ENCODE measurements at regions not wholly inside any gene's neighbourhood (a gene's known extent, or its start where the extent isn't known, plus 50 kb on each side); places are given as distances from the start of the nearest gene placed in this dataset.
"Not testable (repeated sequence)": the region's sequence is repeated elsewhere in the genome, so short reads cannot be mapped to it uniquely, and the experiment has no call there.

DNA sequence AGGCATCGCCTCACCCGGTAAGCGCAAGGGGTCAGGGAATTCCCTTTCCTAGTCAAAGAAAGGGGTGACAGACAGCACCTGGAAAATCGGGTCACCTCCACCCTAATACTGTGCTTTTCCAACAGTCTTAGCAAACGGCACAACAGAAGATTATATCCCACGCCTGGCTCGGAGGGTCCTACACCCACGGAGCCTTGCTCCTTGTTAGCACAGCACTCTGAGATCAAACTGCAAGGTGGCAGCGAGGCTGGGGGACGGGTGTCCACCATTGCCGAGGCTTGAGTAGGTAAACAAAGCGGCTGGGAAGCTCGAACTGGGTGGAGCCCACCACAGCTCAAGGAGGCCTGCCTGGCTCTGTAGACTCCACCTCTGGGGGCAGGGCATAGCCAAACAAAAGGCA lies 315.6 kb downstream of the LTN1 start:
- H3K9me3 Mint-ChIP-seq; H3K27me3 Mint-ChIP-seq; H3K4me1 Mint-ChIP-seq; H3K4me3 Mint-ChIP-seq; H3K36me3 Mint-ChIP-seq; H3K27ac Mint-ChIP-seq; DNase-seq (ENCODE audit: low spot score in 2 of 2); ATAC-seq (ENCODE audit: low read depth): not testable (repeated sequence)

DNA sequence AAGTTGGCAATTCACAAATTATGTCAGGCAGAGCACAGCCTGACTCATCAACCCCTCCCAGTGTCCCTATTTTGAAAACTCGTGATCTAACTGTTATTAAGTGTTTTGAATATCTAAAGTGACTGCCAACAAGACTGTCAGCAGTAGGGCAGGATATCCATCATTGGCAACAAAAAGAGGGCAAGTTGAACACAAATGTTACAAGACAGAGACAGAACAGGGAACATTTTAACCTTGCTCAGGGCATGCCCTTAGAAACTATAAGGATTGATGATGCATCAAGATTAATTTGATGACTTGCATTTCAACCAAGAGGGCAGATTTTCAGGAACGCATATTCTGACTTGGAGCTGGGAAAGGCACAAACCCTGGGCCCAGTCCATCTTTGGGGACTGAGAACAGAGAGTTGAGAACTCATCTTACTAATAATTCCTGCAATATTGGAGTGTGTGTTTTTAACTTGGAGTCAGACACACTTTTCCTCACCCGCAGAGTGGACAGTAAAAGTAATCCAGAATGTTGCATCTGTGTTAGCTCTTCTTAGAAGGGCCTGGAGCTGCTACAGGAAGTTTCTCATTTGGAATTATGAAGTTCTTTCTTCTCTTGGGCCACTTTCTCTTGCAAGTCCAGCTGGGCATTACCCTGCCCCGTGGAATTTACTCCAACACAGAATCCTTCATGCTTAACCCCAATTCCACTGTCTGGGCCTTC lies 317.2 kb downstream of the LTN1 start:
- peaks cover 8% of the 10 kb centered on the region for H3K36me3 Mint-ChIP-seq
- no peak for DNase-seq (ENCODE audit: low spot score in 2 of 2)
- peaks cover 9% of the 10 kb centered on the region for H3K9me3 Mint-ChIP-seq
- no peak for ATAC-seq (ENCODE audit: low read depth)
- H3K27ac Mint-ChIP-seq: no peak overlapping the region
- peaks cover 4% of the 10 kb centered on the region for H3K4me1 Mint-ChIP-seq
- no peak overlapping the region for H3K4me3 Mint-ChIP-seq
- H3K27me3 Mint-ChIP-seq: no peaks in the 10 kb centered on the region

DNA sequence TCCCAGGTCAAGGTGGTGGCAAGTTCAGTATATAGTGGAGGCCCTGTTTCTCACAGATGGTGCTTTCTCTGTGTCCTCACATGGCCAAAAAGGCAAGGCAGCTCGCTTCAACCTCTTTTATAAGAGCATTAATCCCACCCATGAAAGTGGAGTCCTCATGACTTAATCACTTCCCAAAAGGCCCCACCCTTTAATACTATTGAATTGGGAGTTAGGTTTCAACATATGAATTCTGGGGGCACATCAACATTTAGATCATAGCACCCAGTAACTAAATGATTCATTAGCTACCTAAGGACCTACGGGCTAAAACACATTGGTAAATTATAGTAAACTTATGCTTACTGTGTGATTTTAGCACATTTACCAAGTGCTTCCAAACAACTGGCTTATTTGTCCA lies 317.9 kb downstream of the LTN1 start:
- no peak overlapping the region for H3K27ac Mint-ChIP-seq
- peaks cover 4% of the 10 kb centered on the region for H3K4me1 Mint-ChIP-seq
- peaks cover 5% of the 10 kb centered on the region for H3K36me3 Mint-ChIP-seq
- no peak overlapping the region for H3K4me3 Mint-ChIP-seq
- no peaks in the 10 kb centered on the region for H3K27me3 Mint-ChIP-seq
- DNase-seq (ENCODE audit: low spot score in 2 of 2) (no peak), ATAC-seq (ENCODE audit: low read depth) (no peak)
- H3K9me3 Mint-ChIP-seq: peaks cover 7% of the 10 kb centered on the region

DNA sequence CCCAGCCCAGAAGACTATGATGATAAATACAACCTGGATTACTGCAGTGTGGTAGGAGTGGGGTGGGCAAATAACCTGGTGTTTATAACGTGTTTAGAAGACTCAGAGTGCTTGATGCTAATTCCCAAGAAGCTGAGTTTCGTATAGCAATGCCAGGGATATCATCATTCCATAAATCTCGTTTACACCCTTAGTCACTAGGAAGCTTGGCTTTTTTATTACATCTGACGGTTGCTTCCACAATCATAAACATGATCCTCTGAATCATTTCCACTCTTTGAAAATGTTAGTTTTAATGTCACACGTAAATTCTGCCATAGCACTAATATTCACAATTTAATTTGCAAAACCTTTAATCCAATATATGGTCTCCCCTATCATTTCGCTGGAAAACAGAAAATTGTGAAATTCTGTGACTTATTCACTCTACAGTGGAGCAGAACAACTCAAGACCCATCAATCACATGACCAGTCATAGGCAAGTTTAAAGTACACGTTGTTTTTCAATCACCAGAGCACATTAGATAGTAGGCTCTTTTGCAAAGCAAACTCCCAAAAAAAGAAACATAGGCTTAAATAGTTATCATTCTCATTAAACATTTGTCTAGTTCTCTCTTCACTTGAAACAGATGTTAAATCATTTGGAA lies 321.0 kb downstream of the LTN1 start:
- Mint-ChIP-seq H3K9me3 (peaks cover 7% of the 10 kb centered on the region), H3K4me1 (peaks cover 4% of the 10 kb centered on the region), H3K27me3 (peaks cover 2% of the 10 kb centered on the region), H3K4me3 (no peak overlapping the region), H3K36me3 (peaks cover 5% of the 10 kb centered on the region), H3K27ac (no peak overlapping the region)
- DNase-seq (ENCODE audit: low spot score in 2 of 2): no peak
- ATAC-seq (ENCODE audit: low read depth): no peak

DNA sequence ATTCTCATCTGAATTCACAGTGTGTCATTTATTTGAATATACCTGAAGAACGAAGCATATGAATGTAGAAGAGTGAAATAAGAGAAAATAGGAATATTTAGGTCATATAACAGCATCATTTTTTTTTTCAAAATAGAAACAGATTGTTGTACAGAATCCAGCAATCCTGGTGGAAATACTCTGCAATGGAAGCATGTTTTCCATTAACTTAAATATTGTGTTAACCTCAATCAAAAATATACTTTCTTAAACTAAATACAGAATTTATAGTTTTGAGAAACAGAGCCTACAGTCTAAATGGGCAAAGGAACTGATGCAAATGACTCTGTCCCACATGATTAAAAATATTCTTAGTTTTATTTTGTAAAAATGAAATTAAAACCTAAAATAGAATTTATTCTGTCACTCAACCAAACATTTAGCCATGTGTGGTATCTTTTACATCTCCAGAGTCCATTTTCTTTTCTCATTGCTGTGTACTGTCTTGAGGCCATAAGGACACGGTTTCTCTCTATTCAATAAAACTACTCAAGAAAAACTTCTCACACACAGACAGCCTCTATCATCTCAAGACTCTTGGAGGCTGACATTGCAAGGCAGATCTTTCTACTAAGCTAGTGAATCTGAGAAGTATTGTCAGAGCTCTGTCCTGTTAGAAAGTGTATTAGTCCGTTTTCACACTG lies 322.6 kb downstream of the LTN1 start:
- H3K9me3 Mint-ChIP-seq: peaks cover 7% of the 10 kb centered on the region
- ATAC-seq (ENCODE audit: low read depth): no peak
- DNase-seq (ENCODE audit: low spot score in 2 of 2): no peak
- H3K27ac Mint-ChIP-seq: no peak overlapping the region
- H3K36me3 Mint-ChIP-seq: peaks cover 5% of the 10 kb centered on the region
- peaks cover 2% of the 10 kb centered on the region for H3K27me3 Mint-ChIP-seq
- H3K4me3 Mint-ChIP-seq: no peak overlapping the region
- H3K4me1 Mint-ChIP-seq: peaks cover 4% of the 10 kb centered on the region

DNA sequence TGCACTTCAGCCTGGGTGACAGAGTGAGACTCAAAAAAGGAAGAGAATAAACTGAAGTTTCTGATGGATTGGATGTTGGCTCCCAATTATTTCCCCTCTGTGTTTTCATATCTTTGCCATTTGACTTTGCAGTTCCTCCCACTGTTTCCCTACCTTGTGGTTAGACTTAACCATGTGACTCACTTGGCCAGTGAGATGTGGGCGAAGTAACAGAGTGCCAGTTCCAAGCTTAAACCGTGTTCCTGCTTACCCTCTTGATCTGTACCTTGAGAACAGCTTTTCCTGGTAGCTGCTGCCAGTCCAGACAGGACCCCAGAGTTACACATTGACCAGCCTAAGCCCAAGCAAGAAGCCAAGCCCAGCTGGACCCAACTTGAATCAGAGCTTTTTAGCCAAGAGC lies 323.4 kb downstream of the LTN1 start:
- H3K9me3 Mint-ChIP-seq: peaks cover 7% of the 10 kb centered on the region
- peaks cover 2% of the 10 kb centered on the region for H3K27me3 Mint-ChIP-seq
- H3K27ac Mint-ChIP-seq: no peak overlapping the region
- no peak overlapping the region for H3K4me3 Mint-ChIP-seq
- peaks cover 4% of the 10 kb centered on the region for H3K4me1 Mint-ChIP-seq
- peaks cover 5% of the 10 kb centered on the region for H3K36me3 Mint-ChIP-seq
- ATAC-seq (ENCODE audit: low read depth) (no peak), DNase-seq (ENCODE audit: low spot score in 2 of 2) (no peak)

DNA sequence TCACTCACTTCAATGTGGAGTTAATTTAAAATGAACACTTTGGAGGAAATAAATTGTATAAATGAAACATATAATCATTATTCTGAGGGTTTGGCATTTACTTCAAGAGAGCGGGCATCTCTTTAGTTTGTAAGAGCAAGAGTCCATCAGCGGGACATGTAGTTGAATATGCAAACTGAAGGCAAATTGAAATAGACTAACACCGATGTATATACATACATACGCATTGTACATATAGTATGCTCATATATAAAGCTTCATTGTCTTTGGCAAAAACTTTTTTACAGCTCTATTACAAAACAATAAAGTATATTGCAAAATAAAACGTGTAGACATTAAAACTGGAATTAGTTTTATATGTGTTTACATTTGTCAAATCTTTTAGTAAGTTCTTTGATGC lies 328.9 kb downstream of the LTN1 start:
- peaks cover under 1% of the 10 kb centered on the region for H3K27me3 Mint-ChIP-seq
- DNase-seq (ENCODE audit: low spot score in 2 of 2) (no peak), ATAC-seq (ENCODE audit: low read depth) (no peak)
- no peak overlapping the region for H3K4me3 Mint-ChIP-seq
- peaks cover 1% of the 10 kb centered on the region for H3K36me3 Mint-ChIP-seq
- H3K27ac Mint-ChIP-seq: no peak overlapping the region
- no peaks in the 10 kb centered on the region for H3K9me3 Mint-ChIP-seq
- H3K4me1 Mint-ChIP-seq: no peaks in the 10 kb centered on the region

DNA sequence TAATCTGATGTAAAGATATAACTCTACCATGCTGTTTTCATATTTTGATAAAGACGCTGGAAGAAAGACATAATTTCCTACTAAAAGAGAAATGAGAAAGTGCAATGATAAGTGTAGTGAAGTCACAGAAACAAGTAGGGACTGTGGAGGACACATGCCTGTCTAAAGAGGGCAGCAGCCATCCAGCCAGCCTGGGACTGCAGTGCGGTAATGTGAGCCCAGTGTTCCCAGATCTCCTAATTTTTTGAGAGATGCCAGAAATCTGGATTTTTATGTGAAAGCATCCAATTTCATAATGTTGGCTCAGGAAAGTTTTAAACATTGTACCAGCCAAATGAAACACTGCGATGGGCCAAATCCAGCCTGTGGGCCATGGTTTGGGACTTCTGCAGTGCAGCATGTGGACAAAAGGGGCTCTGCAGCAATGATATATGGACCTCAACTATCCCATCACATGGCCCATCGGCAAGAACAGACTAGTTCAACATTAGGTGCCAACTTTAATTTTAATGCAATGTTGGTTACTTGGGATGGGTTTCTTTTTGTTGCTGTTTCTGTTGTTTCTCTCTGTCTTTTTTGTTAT lies 329.5 kb downstream of the LTN1 start:
- Mint-ChIP-seq H3K27ac (no peak overlapping the region), H3K9me3 (no peaks in the 10 kb centered on the region), H3K27me3 (no peaks in the 10 kb centered on the region), H3K4me1 (no peaks in the 10 kb centered on the region), H3K36me3 (no peaks in the 10 kb centered on the region), H3K4me3 (no peak overlapping the region)
- no peak for DNase-seq (ENCODE audit: low spot score in 2 of 2)
- no peak for ATAC-seq (ENCODE audit: low read depth)

DNA sequence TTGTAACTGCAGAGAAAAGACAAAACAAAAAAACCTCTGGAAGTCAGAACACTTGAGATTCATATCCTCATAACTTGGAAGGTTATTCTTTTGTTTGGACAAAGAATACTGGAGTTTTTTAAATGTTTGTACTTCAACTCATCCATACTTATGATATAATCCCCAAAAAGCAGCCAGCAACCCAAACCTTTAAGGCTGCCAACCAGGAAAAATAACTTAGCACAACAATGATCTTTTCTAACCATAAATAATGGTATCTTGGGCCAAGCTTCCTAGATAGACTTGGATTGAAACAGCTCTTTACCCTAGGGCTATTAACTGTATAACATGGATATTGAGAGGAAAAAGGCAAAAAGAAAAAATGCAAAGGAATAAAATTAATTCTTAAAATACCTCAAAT lies 335.1 kb downstream of the LTN1 start:
- Mint-ChIP-seq H3K27ac (no peak overlapping the region), H3K27me3 (no peaks in the 10 kb centered on the region), H3K9me3 (peaks cover 2% of the 10 kb centered on the region), H3K36me3 (no peaks in the 10 kb centered on the region), H3K4me3 (no peak overlapping the region), H3K4me1 (peaks cover 3% of the 10 kb centered on the region)
- DNase-seq (ENCODE audit: low spot score in 2 of 2): no peak
- ATAC-seq (ENCODE audit: low read depth): no peak

DNA sequence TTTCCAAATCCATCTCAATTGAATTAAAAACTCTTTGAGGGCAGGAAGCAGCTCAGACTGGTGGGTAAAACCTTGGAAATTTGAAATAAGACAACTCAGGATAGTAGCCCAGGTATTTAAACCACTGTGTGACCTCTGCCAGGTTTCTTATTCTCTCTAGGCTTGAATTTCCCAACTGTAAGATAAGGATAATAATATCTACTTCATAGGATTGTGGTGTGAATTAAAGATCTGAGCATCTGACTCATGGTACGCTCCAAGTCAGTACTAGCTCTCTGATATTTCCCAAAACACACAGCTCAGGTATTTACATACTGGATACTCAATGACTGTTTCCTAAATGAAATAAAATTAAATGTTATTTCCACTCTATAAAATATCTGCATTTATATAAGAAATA lies 337.2 kb downstream of the LTN1 start:
- Mint-ChIP-seq H3K9me3 (peaks cover 2% of the 10 kb centered on the region), H3K36me3 (no peaks in the 10 kb centered on the region), H3K27me3 (no peaks in the 10 kb centered on the region), H3K27ac (no peak overlapping the region), H3K4me3 (no peak overlapping the region), H3K4me1 (peaks cover 3% of the 10 kb centered on the region)
- ATAC-seq (ENCODE audit: low read depth) (no peak), DNase-seq (ENCODE audit: low spot score in 2 of 2) (no peak)

DNA sequence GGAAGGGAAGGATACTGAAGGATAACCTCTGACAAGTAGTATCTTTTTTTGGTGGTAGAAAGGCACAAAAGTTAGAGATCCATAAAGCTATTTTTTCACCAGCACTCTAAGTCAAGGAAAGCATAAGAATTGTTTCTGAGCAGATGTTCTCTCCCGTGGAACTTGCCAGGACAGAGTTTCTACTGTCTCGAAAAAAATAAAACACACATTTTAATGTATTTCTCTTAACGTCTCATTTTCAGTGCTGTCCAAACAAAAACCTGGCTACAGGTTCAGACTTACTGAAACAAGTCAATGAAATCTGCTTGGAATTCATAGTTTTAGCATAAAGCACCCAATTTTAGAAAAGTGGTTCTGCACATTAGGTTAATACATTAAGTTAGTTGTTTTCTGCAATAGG lies 338.3 kb downstream of the LTN1 start:
- no peak overlapping the region for H3K27ac Mint-ChIP-seq
- H3K27me3 Mint-ChIP-seq: no peaks in the 10 kb centered on the region
- peaks cover 2% of the 10 kb centered on the region for H3K9me3 Mint-ChIP-seq
- H3K4me3 Mint-ChIP-seq: no peak overlapping the region
- peaks cover 3% of the 10 kb centered on the region for H3K4me1 Mint-ChIP-seq
- DNase-seq (ENCODE audit: low spot score in 2 of 2): no peak
- ATAC-seq (ENCODE audit: low read depth): no peak
- H3K36me3 Mint-ChIP-seq: no peaks in the 10 kb centered on the region

DNA sequence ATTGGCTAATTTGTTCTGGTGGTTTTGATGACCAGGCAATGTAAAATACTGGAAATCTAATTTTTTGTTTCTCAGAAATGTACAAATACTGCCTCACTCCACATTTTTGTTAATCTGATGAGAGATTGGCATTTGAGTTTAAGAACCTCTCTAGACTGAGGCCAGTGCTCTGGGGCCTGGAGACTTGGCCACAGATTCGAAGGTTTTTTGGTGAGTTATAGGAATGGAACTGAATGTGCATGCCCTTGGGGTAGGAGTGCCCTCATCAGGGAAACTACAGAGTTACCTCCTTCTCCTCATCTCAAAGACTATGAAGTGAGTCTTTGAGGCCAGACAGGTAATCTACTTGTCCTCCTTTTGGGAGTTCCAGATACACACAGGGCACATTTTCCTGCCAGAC lies 347.9 kb downstream of the LTN1 start:
- Mint-ChIP-seq H3K36me3 (peaks cover 3% of the 10 kb centered on the region), H3K4me3 (no peak overlapping the region), H3K27me3 (no peaks in the 10 kb centered on the region), H3K4me1 (no peaks in the 10 kb centered on the region), H3K27ac (no peak overlapping the region), H3K9me3 (no peaks in the 10 kb centered on the region)
- ATAC-seq (ENCODE audit: low read depth) (no peak), DNase-seq (ENCODE audit: low spot score in 2 of 2) (no peak)

DNA sequence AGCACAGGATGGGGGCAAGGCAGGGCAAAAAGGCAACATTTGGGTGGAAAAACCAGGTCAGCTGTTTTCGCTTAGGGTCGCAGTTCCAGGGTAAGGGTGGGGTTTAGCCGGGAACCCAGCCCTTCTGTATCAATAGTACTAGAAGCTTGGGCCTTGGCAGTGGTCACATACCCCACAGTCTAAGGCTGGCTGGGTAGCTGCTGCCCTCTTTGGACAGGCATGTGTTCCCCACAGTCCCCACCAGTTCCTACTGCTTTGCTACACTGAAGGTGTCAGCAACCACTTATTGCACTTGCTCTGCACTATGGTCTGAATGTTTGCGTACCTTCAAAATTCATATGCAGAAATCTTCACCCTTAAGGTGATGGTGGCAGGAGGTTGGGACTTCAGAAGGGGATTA lies 349.8 kb downstream of the LTN1 start:
- H3K9me3 Mint-ChIP-seq: peaks cover 2% of the 10 kb centered on the region
- no peaks in the 10 kb centered on the region for H3K4me1 Mint-ChIP-seq
- H3K36me3 Mint-ChIP-seq: peaks cover 5% of the 10 kb centered on the region
- peaks cover 2% of the 10 kb centered on the region for H3K27me3 Mint-ChIP-seq
- H3K27ac Mint-ChIP-seq: no peak overlapping the region
- no peak for DNase-seq (ENCODE audit: low spot score in 2 of 2)
- no peak overlapping the region for H3K4me3 Mint-ChIP-seq
- ATAC-seq (ENCODE audit: low read depth): no peak

DNA sequence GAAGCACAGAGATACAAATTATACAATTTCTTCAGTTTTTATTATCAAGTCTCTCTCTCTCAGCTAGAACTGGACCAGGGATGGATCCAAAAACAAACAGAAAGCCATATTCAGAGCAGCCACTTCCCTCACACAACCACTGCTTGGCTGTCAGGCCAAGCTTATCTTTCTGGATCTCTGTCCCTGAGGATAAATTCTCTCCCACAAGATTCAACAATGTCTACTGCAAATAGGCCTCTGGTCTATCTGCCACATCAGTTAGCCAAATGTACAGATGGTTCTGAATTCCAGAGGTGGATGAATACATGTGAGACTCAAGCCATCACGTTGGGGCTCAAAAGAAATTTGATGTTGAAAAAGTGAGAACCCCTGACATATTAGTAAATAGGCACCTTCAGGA lies 350.9 kb downstream of the LTN1 start:
- H3K9me3 Mint-ChIP-seq: peaks cover 2% of the 10 kb centered on the region
- H3K4me3 Mint-ChIP-seq: no peak overlapping the region
- H3K27ac Mint-ChIP-seq: no peak overlapping the region
- H3K4me1 Mint-ChIP-seq: no peaks in the 10 kb centered on the region
- H3K27me3 Mint-ChIP-seq: peaks cover 2% of the 10 kb centered on the region
- no peak for DNase-seq (ENCODE audit: low spot score in 2 of 2)
- H3K36me3 Mint-ChIP-seq: peaks cover 5% of the 10 kb centered on the region
- ATAC-seq (ENCODE audit: low read depth): no peak
